PC-3 (cell line): ENCODE measurements at regions not wholly inside any gene's neighbourhood (a gene's known extent, or its start where the extent isn't known, plus 50 kb on each side); places are given as distances from the start of the nearest gene placed in this dataset.

ENCODE experiments used
- ATAC-seq: fragments of 200-7000 bp; cut with Tn5 transposase; 2 replicates; pipeline ENCODE4 v1.9.1; 2020; ENCODE audit warnings: mild to moderate bottlenecking, moderate library complexity
- BruUV-seq: library from RNA; stranded (reverse); fragments of 400-500 nt; replicated peaks from 2 replicates; lab custom pipeline; 2021; lab: Mats Ljungman, UMichigan
- CTCF ChIA-PET: fragments of 300-600 bp; sonication (Branson Sonifier 250); formaldehyde crosslinking; loops from one replicate; lab custom pipeline; 2022; ENCODE audit warnings: antibody characterized with exemption; lab: Charles Lee
- POLR2A ChIA-PET: fragments of 300-600 bp; sonication (Branson Sonifier 250); formaldehyde crosslinking; loops from one replicate; lab custom pipeline; 2022; ENCODE audit warnings: antibody characterized with exemption; ENCODE audit not compliant: unreplicated experiment; lab: Charles Lee
- DNase-seq: peaks from one replicate; pipeline ENCODE4 v3.0.0-alpha.2; 2015
- H2AFZ ChIP-seq: fragments of 300-600 bp; sonication (generic); 2 replicates; pipeline ENCODE4 v1.6.0; 2016; ENCODE audit warnings: antibody characterized with exemption, low read length
- H3F3A ChIP-seq: fragments of 300-600 bp; sonication (generic); one replicate; pipeline ENCODE4 v1.6.0; 2017; ENCODE audit warnings: antibody characterized with exemption, low read length, control low read depth, mild to moderate bottlenecking; ENCODE audit not compliant: unreplicated experiment
- H3K27ac ChIP-seq: fragments of 300-600 bp; sonication (generic); 2 replicates; pipeline ENCODE4 v1.5.1; 2016; ENCODE audit warnings: mild to moderate bottlenecking, low read length
- H3K27me3 ChIP-seq: fragments of 300-600 bp; sonication (generic); 2 replicates; pipeline ENCODE4 v1.6.1; 2016; ENCODE audit warnings: low read length, mixed read lengths
- H3K36me3 ChIP-seq: fragments of 300-600 bp; sonication (generic); 2 replicates; pipeline ENCODE4 v1.6.1; 2016; ENCODE audit warnings: low read depth, mixed run types, low read length, mixed read lengths
- H3K4me1 ChIP-seq: fragments of 300-600 bp; sonication (generic); 2 replicates; pipeline ENCODE4 v1.5.1; 2016; ENCODE audit warnings: low read length; ENCODE audit not compliant: insufficient read depth
- H3K4me2 ChIP-seq: fragments of 300-600 bp; sonication (generic); 2 replicates; pipeline ENCODE4 v1.6.0; 2016; ENCODE audit warnings: low read length
- H3K4me3 ChIP-seq: fragments of 300-600 bp; sonication (generic); 2 replicates; pipeline ENCODE4 v1.5.1; 2016; ENCODE audit warnings: mild to moderate bottlenecking, low read length, mixed read lengths
- H3K79me2 ChIP-seq: fragments of 300-600 bp; sonication (generic); 2 replicates; pipeline ENCODE4 v1.6.1; 2017; ENCODE audit warnings: low read length, mixed read lengths
- H3K9ac ChIP-seq: fragments of 300-600 bp; sonication (generic); 2 replicates; pipeline ENCODE4 v1.6.0; 2016; ENCODE audit warnings: mild to moderate bottlenecking, low read length
- H3K9me2 ChIP-seq: fragments of 300-600 bp; sonication (generic); replicated peaks from 2 replicates; pipeline ENCODE4 v1.6.1; 2016; ENCODE audit warnings: mixed run types, low read length, mixed read lengths
- H3K9me3 ChIP-seq: fragments of 300-600 bp; sonication (generic); 2 replicates; pipeline ENCODE4 v1.6.1; 2016; ENCODE audit warnings: low read length, mixed read lengths
- H4K20me1 ChIP-seq: fragments of 300-600 bp; sonication (generic); 2 replicates; pipeline ENCODE4 v1.6.1; 2016; ENCODE audit warnings: low read length, mixed read lengths
- CTCF ChIP-seq: fragments of 300-600 bp; sonication (generic); conservative IDR thresholded peaks from 2 replicates; pipeline ENCODE4 v1.5.1; 2017; ENCODE audit warnings: antibody characterized with exemption, low read depth, mild to moderate bottlenecking, low read length
- EZH2 ChIP-seq: fragments of 300-600 bp; sonication (generic); IDR thresholded peaks from one replicate; pipeline ENCODE4 v1.6.1; 2017; ENCODE audit warnings: antibody characterized with exemption, mild to moderate bottlenecking, low read length; ENCODE audit not compliant: unreplicated experiment
- EZH2phosphoT487 ChIP-seq: fragments of 300-600 bp; sonication (generic); IDR thresholded peaks from 2 replicates; pipeline ENCODE4 v1.6.1; 2018; ENCODE audit warnings: mild to moderate bottlenecking, antibody characterized with exemption, low read length, borderline replicate concordance
- intact Hi-C: fragments of 100-400 bp; cut with micrococcal nuclease; formaldehyde crosslinking; loops from 2 replicates; pipeline ENCODE4 v1.9.0; 2023

GRCh38 chr6:99814230-99814928 lies 179.6 kb downstream of the MCHR2 start:
- Histone ChIP-seq H3K27me3 (peaks cover 6% of the 10 kb centered on the region; the same call in 1 of the 2 replicates), H3K79me2 (no peaks in the 10 kb centered on the region), H3K4me3 (no peak overlapping the region), H4K20me1 (no peaks in the 10 kb centered on the region), H3K9me2 (no peaks in the 10 kb centered on the region), H3K36me3 (no peaks in the 10 kb centered on the region), H2AFZ (no peak overlapping the region), H3K9me3 (no peaks in the 10 kb centered on the region), H3K4me1 (no peaks in the 10 kb centered on the region), H3F3A (no peaks in the 10 kb centered on the region), H3K9ac (no peak overlapping the region), H3K4me2 (no peak overlapping the region), H3K27ac (no peak overlapping the region)
- BruUV-seq = no TSS peak
- no peak for ATAC-seq
- CTCF ChIA-PET = no interaction called here
- POLR2A ChIA-PET = no interaction called here
- TF ChIP-seq CTCF = no peak
- TF ChIP-seq EZH2phosphoT487 = no peak
- TF ChIP-seq EZH2 = no peak
- no peak for DNase-seq
- intact Hi-C loops = no loop called here

- Histone ChIP-seq H3K27ac (no peak overlapping the region), H3K9me3 (no peaks in the 10 kb centered on the region), H3F3A (no peaks in the 10 kb centered on the region), H3K9ac (no peak overlapping the region), H3K4me3 (no peak overlapping the region), H2AFZ (no peak overlapping the region), H3K27me3 (no peaks in the 10 kb centered on the region), H3K9me2 (no peaks in the 10 kb centered on the region), H3K4me1 (no peaks in the 10 kb centered on the region), H3K36me3 (no peaks in the 10 kb centered on the region), H3K79me2 (no peaks in the 10 kb centered on the region), H3K4me2 (no peak overlapping the region), H4K20me1 (no peaks in the 10 kb centered on the region)
- intact Hi-C loops = no loop called here
- ATAC-seq (no peak), DNase-seq (no peak)
- TF ChIP-seq CTCF = no peak
- TF ChIP-seq EZH2phosphoT487 = no peak
- no peak for TF ChIP-seq EZH2
- ChIA-PET CTCF (no interaction called here), POLR2A (no interaction called here)
- no TSS peak for BruUV-seq
These were observed 177.2 kb downstream of the MCHR2 start for GRCh38 chr6:99816795-99817194.

GRCh38 chr6:99818161-99818560 lies 175.9 kb downstream of the MCHR2 start:
- Histone ChIP-seq H2AFZ (no peak overlapping the region), H3K36me3 (no peaks in the 10 kb centered on the region), H3K4me3 (no peak overlapping the region), H3K79me2 (no peaks in the 10 kb centered on the region), H3K4me2 (no peak overlapping the region), H4K20me1 (no peaks in the 10 kb centered on the region), H3K27ac (no peak overlapping the region), H3F3A (no peaks in the 10 kb centered on the region), H3K9ac (no peak overlapping the region), H3K4me1 (no peaks in the 10 kb centered on the region), H3K9me3 (no peaks in the 10 kb centered on the region), H3K9me2 (no peaks in the 10 kb centered on the region), H3K27me3 (no peaks in the 10 kb centered on the region)
- ChIA-PET CTCF (no interaction called here), POLR2A (no interaction called here)
- ATAC-seq = no peak
- no peak for DNase-seq
- intact Hi-C loops = no loop called here
- TF ChIP-seq EZH2 (no peak), EZH2phosphoT487 (no peak), CTCF (no peak)
- no TSS peak for BruUV-seq
